ENCODE measurements at regions not wholly inside any gene's neighbourhood (a gene's known extent, or its start where the extent isn't known, plus 50 kb on each side); places are given as distances from the start of the nearest gene placed in this dataset.
"Not testable (repeated sequence)": the region's sequence is repeated elsewhere in the genome, so short reads cannot be mapped to it uniquely, and the experiment has no call there.

GRCh38 chr7:68334216-68334615 is 1264.1 kb upstream of the AUTS2 start:
- DNase-seq (ENCODE audit: low read depth in 2 of 3, low spot score in 2 of 3), result no peak

GRCh38 chr7:68334636-68335272 is 1263.5 kb upstream of the AUTS2 start:
- DNase-seq (ENCODE audit: low read depth in 2 of 3, low spot score in 2 of 3), result no peak

DNA sequence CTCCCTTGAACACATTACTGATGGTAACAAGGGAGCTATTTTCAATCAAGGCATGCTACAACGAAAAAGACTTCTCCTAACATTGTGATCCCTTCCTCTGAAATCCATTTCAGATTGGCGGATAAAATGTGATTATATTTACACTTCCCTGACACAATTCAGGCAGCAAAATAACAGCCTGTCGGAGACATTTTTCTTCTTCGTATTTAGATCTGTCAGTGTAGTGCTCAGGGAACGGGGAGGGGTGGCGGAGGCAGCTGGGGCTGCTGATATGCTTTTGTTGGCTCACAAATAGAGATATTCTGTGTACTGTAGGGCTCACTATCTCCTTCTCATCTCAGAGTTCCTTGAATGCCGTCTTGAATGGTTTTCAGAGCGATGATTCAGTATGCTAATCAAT is 1261.7 kb upstream of the AUTS2 start:
- DNase-seq (ENCODE audit: low read depth in 2 of 3, low spot score in 2 of 3), result no peak

DNA sequence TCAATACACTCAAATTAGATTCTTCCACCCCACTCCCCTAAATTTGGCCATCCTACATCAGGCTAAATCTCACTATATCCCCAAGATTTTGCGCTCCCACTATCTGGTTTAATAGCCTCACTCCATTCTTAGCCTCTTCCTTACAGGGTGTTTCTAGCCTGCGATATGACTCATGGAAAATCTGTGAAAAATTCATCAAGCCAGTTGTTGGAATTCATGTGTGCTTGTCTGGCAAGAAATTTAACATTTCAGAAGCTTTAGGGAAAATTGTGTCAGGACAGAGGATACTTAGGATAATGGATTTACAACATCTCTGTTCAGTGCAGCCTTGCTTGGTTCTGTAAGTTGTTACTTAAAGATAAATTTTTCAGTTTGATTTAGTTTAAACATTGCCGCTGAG is 1249.9 kb upstream of the AUTS2 start:
- no peak for DNase-seq (ENCODE audit: low read depth in 2 of 3, low spot score in 2 of 3)

GRCh38 chr7:68362745-68363518 is 1235.3 kb upstream of the AUTS2 start:
- no peak for DNase-seq (ENCODE audit: low read depth in 2 of 3, low spot score in 2 of 3)

- no peak for DNase-seq (ENCODE audit: low read depth in 2 of 3, low spot score in 2 of 3)
These were observed 1233.2 kb upstream of the AUTS2 start for GRCh38 chr7:68364886-68365625.

- DNase-seq (ENCODE audit: low read depth in 2 of 3, low spot score in 2 of 3), result no peak
These were observed 1226.3 kb upstream of the AUTS2 start for GRCh38 chr7:68371985-68372384.

- DNase-seq (ENCODE audit: low read depth in 2 of 3, low spot score in 2 of 3), result no peak
These were observed 1222.1 kb upstream of the AUTS2 start for GRCh38 chr7:68376131-68376661.

- DNase-seq (ENCODE audit: low read depth in 2 of 3, low spot score in 2 of 3), result no peak
These were observed 1216.5 kb upstream of the AUTS2 start for GRCh38 chr7:68381731-68382130.

DNA sequence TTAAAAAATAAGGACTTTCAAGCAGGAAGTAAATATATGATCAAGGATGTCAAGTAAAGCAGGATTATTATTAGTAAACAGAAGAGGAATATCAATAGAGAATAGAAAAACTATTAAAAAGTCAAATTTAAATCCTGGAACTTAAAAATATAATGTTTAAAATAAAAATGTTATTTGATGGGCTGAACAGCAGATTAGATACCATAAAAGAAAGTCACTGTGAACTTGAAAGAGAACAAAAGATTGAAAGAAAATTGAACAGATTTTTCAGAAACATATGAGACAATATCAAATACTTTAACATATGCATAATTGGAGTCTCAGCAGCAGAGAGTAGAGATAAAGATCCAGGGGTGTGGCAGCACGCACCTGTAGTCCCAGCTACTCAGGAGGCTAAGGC is 1213.7 kb upstream of the AUTS2 start:
- no peak for DNase-seq (ENCODE audit: low read depth in 2 of 3, low spot score in 2 of 3)

DNA sequence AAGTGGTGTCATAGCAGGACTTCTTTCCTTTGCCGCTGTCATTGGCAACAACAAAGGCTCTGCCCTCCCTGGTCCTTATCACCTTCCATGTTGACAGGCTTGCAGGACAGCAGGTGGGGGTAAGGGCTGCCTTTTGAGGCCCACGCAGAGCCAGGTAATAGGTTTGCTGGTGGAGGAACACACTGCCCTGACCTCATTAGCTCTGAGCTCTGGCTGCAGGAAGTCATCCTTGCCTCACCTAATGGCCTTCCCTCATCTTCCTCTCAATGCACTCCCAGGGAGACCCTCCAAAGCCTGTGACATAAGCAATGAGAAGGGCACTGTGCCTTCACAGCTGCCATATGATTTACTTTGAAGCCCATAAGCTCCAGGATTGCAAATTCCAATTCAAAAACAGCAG is 1205.2 kb upstream of the AUTS2 start:
- DNase-seq (ENCODE audit: low read depth in 2 of 3, low spot score in 2 of 3), result no peak

- no peak for DNase-seq (ENCODE audit: low read depth in 2 of 3, low spot score in 2 of 3)
These were observed 1204.1 kb upstream of the AUTS2 start for GRCh38 chr7:68394131-68394530.

DNA sequence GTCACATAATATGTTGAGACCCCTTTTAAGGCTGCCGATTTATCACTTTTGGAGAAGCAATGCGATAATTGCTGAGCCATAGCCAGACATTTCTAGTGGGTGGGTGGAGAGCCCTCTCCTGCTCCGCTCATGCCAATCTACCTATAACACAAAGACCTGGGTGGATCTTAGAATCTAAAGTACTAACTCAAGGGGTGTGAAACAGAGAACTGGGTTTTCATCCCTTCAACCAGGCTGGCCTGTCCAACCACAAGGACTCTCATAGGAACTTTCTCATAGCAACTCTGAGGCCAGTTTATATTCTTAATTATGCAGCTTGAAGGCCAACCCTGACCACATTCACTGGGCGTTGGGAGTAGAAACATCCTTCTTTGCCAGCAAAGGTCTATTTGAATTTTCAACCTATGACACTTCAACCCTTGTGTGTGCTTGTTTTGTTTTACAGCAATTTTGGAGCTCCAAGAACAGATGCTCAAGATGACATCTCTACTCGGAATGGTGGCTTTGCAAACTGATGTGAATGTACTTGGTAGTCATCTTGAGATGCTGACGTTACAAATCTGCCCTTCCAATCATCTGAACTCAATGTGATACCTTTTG is 1198.2 kb upstream of the AUTS2 start:
- DNase-seq (ENCODE audit: low read depth in 2 of 3, low spot score in 2 of 3), result no peak

DNA sequence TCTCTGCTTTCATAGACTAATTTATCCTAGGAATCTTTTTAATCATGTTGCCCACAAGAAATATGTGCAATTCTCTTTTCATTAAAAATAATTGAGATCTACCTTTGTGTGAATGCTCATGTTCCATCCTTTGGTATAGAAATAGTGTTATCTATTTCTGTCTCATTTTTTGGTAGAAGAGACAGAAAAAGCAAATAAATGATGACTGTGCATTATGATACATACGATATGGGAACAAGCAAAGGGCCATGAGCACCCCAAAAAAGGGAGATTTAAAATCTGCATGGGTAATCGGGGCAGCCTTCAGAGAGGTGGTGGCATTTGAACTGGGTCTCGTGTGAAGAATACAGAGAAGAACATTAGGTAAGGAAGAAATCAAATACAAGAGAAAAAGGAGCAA is 1197.5 kb upstream of the AUTS2 start:
- DNase-seq (ENCODE audit: low read depth in 2 of 3, low spot score in 2 of 3), result no peak

GRCh38 chr7:68401313-68401712 is 1197.0 kb upstream of the AUTS2 start:
- no peak for DNase-seq (ENCODE audit: low read depth in 2 of 3, low spot score in 2 of 3)

DNA sequence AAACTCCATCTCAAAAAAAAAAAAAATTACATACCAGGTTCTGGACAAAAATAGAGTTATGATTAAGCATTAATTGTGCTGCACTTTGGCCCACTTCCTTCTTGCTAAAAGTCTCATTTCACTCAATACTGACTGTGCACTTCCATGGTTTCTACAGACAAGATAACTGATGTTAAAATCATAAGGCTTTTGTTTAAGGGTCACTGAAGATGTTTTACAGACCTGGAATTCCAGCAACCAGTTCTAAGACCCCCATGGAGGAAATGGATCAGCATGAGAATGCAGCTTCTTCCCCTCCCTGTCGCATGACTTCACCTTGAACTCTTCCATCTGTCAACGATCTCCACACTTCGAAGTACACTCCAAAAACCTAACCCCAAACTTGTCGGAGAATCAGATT is 1191.8 kb upstream of the AUTS2 start:
- no peak for DNase-seq (ENCODE audit: low read depth in 2 of 3, low spot score in 2 of 3)

DNA sequence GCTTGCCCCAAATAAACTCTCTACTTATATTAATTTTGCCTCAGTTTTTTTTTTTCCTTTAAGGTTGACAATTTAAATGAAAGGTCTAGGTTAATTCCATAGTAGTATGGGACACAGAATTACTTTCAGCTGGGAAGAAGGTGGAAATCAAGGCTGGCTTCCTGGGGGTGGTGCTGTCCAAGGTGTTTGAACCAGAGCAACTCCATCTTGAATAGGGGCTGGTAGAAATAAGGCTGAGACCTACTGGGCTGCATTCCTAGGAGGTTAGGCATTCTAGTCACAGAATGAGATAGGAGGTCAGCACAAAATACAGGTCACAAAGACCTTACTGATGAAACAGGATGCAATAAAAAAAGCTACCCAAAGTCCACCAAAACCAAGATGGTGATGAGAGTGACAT is 1190.8 kb upstream of the AUTS2 start:
- DNase-seq (ENCODE audit: low read depth in 2 of 3, low spot score in 2 of 3), result no peak

DNA sequence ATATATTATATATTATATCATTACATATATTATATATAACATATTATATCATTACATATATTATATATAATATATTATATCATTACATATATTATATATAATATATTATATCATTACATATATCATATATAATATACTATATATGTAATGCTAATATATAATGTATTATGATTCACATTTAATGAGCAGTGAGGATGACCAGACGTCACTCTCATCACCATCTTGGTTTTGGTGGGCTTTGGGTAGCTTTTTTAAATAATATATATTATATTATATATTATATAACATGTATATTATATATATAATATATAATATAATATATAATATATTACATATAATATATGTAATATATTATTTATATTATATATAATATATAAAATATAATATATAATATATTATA is 1189.4 kb upstream of the AUTS2 start:
- no peak for DNase-seq (ENCODE audit: low read depth in 2 of 3, low spot score in 2 of 3)

- no peak for DNase-seq (ENCODE audit: low read depth in 2 of 3, low spot score in 2 of 3)
These were observed 1188.4 kb upstream of the AUTS2 start for GRCh38 chr7:68409851-68410250.

- DNase-seq (ENCODE audit: low read depth in 2 of 3, low spot score in 2 of 3), result not testable (repeated sequence)
These were observed 1187.6 kb upstream of the AUTS2 start for GRCh38 chr7:68410693-68411092.

DNA sequence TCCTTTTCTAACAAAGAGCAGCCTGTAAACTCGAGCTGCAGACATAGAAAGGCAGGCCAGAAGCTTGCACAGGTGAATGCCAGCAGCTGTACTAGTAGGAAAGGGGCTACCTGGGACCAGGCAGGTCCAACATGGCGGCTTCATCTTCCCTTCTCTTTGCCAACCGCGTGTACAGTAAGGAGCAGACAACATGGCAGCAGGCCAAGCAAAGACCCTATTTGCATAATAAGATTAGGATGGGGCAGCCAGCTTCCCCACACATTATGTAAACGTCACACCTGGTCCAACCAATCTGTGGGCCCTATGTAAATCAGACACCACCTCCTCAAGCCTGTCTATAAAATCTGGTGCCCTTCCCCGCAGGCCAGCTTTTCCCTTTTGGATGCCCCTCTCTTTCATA is 1186.5 kb upstream of the AUTS2 start:
- DNase-seq (ENCODE audit: low read depth in 2 of 3, low spot score in 2 of 3), result no peak

Data from activated CD8-positive, alpha-beta memory T cell treated with anti-CD3 and anti-CD28 coated beads for 48 hours (primary cell).